H1 (cell line): ENCODE measurements at regions not wholly inside any gene's neighbourhood (a gene's known extent, or its start where the extent isn't known, plus 50 kb on each side); places are given as distances from the start of the nearest gene placed in this dataset.

Source experiments
- CTCF ChIA-PET: fragments of 300-600 bp; sonication (Branson Sonifier 250); formaldehyde crosslinking; loops from one replicate; lab custom pipeline; 2021; ENCODE audit not compliant: partially characterized antibody; lab: Charles Lee
- POLR2A ChIA-PET: fragments of 300-600 bp; sonication (Branson Sonifier 250); formaldehyde crosslinking; loops from one replicate; lab custom pipeline; 2021; ENCODE audit warnings: inconsistent platforms; ENCODE audit not compliant: partially characterized antibody; lab: Charles Lee
- DNase-seq, 2 experiments: peaks; one replicate each; pipeline versions ENCODE4 v3.0.0 to v3.0.0-alpha.2; 2010 to 2022; ENCODE audit warnings: low spot score in 2 of 2, low read depth in 1 of 2, mixed read lengths in 1 of 2
- FAIRE-seq: peaks from 2 replicates; lab custom pipeline; 2011; peaks lifted over from hg19 to GRCh38; lab: Jason Lieb, UNC
- H2AFZ ChIP-seq: 2 replicates; pipeline ENCODE4 v1.8.1; 2012; ENCODE audit warnings: low read length, inconsistent platforms
- H2AK5ac ChIP-seq: 2 replicates; pipeline ENCODE4 v1.6.1; 2013; ENCODE audit warnings: low read depth, low read length
- H2BK120ac ChIP-seq: replicated peaks from 2 replicates; pipeline ENCODE3; 2013; ENCODE audit warnings: low read depth, low read length, inconsistent platforms
- H2BK12ac ChIP-seq: 2 replicates; pipeline ENCODE4 v1.6.1; 2013; ENCODE audit warnings: low read depth, low read length
- H2BK15ac ChIP-seq: 2 replicates; pipeline ENCODE4 v1.6.1; 2013; ENCODE audit warnings: low read length
- H2BK20ac ChIP-seq: 2 replicates; pipeline ENCODE4 v1.6.1; 2013; ENCODE audit warnings: low read length
- H2BK5ac ChIP-seq: 2 replicates; pipeline ENCODE4 v1.6.1; 2013; ENCODE audit warnings: low read depth, low read length
- H3K14ac ChIP-seq: 2 replicates; pipeline ENCODE4 v1.6.1; 2013; ENCODE audit warnings: inconsistent platforms; ENCODE audit not compliant: insufficient read length
- H3K18ac ChIP-seq: 2 replicates; pipeline ENCODE4 v1.6.1; 2013; ENCODE audit warnings: low read length; ENCODE audit errors: extremely low read depth
- H3K23ac ChIP-seq: 2 replicates; pipeline ENCODE4 v1.6.1; 2013; ENCODE audit warnings: inconsistent platforms; ENCODE audit not compliant: insufficient read length
- H3K23me2 ChIP-seq: 2 replicates; pipeline ENCODE4 v1.6.1; 2013; ENCODE audit warnings: low read depth, low read length
- H3K27ac ChIP-seq: 2 replicates; pipeline ENCODE4 v1.6.1; 2011; ENCODE audit warnings: low read depth, low read length, inconsistent platforms
- H3K27me3 ChIP-seq, 4 experiments: replicated peaks in 1 of 4; 1 replicate in 1 of 4; 2 replicates in 3 of 4; pipeline versions ENCODE4 v1.6.1 to v1.8.1; 2011 to 2013; ENCODE audit warnings: low read length in 3 of 4, mild to moderate bottlenecking in 3 of 4, inconsistent platforms in 2 of 4, mixed read lengths in 2 of 4, moderate library complexity in 1 of 4; ENCODE audit not compliant: control insufficient read depth in 3 of 4, insufficient read depth in 3 of 4; ENCODE audit errors: extremely low read depth in 1 of 4
- H3K36me3 ChIP-seq, 4 experiments: 2 replicates each; pipeline versions ENCODE4 v1.6.1 to v1.8.1; 2011 to 2013; ENCODE audit warnings: mild to moderate bottlenecking in 4 of 4, low read length in 3 of 4, moderate library complexity in 2 of 4, control low read depth in 1 of 4, inconsistent platforms in 1 of 4; ENCODE audit not compliant: insufficient read depth in 4 of 4, control insufficient read depth in 2 of 4
- H3K4ac ChIP-seq: replicated peaks from 2 replicates; pipeline ENCODE3; 2013; ENCODE audit warnings: low read length, low read depth, mixed read lengths, inconsistent platforms; ENCODE audit not compliant: insufficient read length
- H3K4me1 ChIP-seq, 4 experiments: replicated peaks in 1 of 4; 1 replicate in 1 of 4; 2 replicates in 3 of 4; pipeline versions ENCODE4 v1.6.1 to v1.8.1; 2011 to 2013; ENCODE audit warnings: low read length in 3 of 4, inconsistent platforms in 2 of 4, mixed read lengths in 1 of 4; ENCODE audit not compliant: insufficient read depth in 4 of 4, control insufficient read depth in 3 of 4
- H3K4me2 ChIP-seq, 2 experiments: 2 replicates each; pipeline versions ENCODE4 v1.6.1 to v1.8.1; 2011 to 2013; ENCODE audit warnings: low read depth in 2 of 2, low read length in 2 of 2, control low read depth in 1 of 2, inconsistent platforms in 1 of 2, mild to moderate bottlenecking in 1 of 2; ENCODE audit not compliant: insufficient read depth in 1 of 2
- H3K4me3 ChIP-seq, 4 experiments: fragments of 200-600, 300-600 bp in 1 of 4; sonication (generic), shearing (Covaris generic), sonication (Bioruptor Twin) in 1 of 4; 2 replicates each; pipeline versions ENCODE4 v1.5.1 to v1.8.1; 2011 to 2016; ENCODE audit warnings: low read length in 4 of 4, low read depth in 3 of 4, control low read depth in 2 of 4, inconsistent platforms in 2 of 4, mild to moderate bottlenecking in 2 of 4, mixed read lengths in 1 of 4, moderate library complexity in 1 of 4; ENCODE audit not compliant: insufficient read depth in 2 of 4; ENCODE audit errors: extremely low read depth in 1 of 4
- H3K56ac ChIP-seq: replicated peaks from 2 replicates; pipeline ENCODE3; 2013; ENCODE audit warnings: low read depth, mild to moderate bottlenecking, mixed read lengths, low read length, inconsistent platforms; ENCODE audit not compliant: insufficient read length
- H3K79me1 ChIP-seq: 2 replicates; pipeline ENCODE4 v1.6.1; 2013; ENCODE audit warnings: low read depth, low read length, control low read depth
- H3K79me2 ChIP-seq, 2 experiments: 2 replicates each; pipeline versions ENCODE4 v1.6.1 to v1.8.1; 2012 to 2013; ENCODE audit warnings: low read length in 2 of 2, mild to moderate bottlenecking in 2 of 2, inconsistent platforms in 1 of 2; ENCODE audit not compliant: insufficient read depth in 2 of 2, control insufficient read depth in 1 of 2
- H3K9ac ChIP-seq, 4 experiments: replicated peaks in 1 of 4; 1 replicate in 1 of 4; 2 replicates in 3 of 4; pipeline versions ENCODE4 v1.6.1 to v1.8.1; 2011 to 2013; ENCODE audit warnings: low read depth in 3 of 4, low read length in 3 of 4, control low read depth in 2 of 4, mild to moderate bottlenecking in 2 of 4, moderate library complexity in 2 of 4, inconsistent platforms in 1 of 4; ENCODE audit errors: extremely low read depth in 1 of 4
- H3K9me3 ChIP-seq, 2 experiments: 2 replicates each; pipeline versions ENCODE4 v1.6.1 to v1.8.1; 2012 to 2013; ENCODE audit warnings: mild to moderate bottlenecking in 2 of 2, moderate library complexity in 2 of 2, control low read depth in 1 of 2, inconsistent platforms in 1 of 2, low read depth in 1 of 2, low read length in 1 of 2, mixed read lengths in 1 of 2; ENCODE audit not compliant: insufficient read depth in 2 of 2
- H4K20me1 ChIP-seq, 2 experiments: replicated peaks in 1 of 2; 2 replicates each; pipeline versions ENCODE3 to v1.8.1; 2011 to 2013; ENCODE audit warnings: inconsistent platforms in 2 of 2, low read length in 2 of 2, mild to moderate bottlenecking in 1 of 2; ENCODE audit not compliant: insufficient read depth in 2 of 2, control insufficient read depth in 1 of 2
- H4K5ac ChIP-seq: 2 replicates; pipeline ENCODE4 v1.6.1; 2013; ENCODE audit warnings: low read length, low read depth, mixed read lengths, inconsistent platforms; ENCODE audit not compliant: insufficient read length
- H4K8ac ChIP-seq: 2 replicates; pipeline ENCODE4 v1.8.0; 2013; ENCODE audit warnings: mild to moderate bottlenecking, moderate library complexity, low read length, inconsistent platforms; ENCODE audit not compliant: insufficient read depth; ENCODE audit errors: extremely low read depth
- H4K91ac ChIP-seq: replicated peaks from 2 replicates; pipeline ENCODE3; 2013; ENCODE audit warnings: low read length, mixed read lengths, inconsistent platforms; ENCODE audit not compliant: insufficient read length
- ASH2L ChIP-seq: fragments of 200-600, 300-600 bp; sonication (generic); IDR thresholded peaks from one replicate; pipeline ENCODE4 v1.7.1; 2017; ENCODE audit warnings: low read length
- BACH1 ChIP-seq: IDR thresholded peaks from 2 replicates; pipeline ENCODE4 v1.6.1; 2012; ENCODE audit warnings: low read length, improper control_type of control experiment
- BCL11A ChIP-seq, 2 experiments: IDR thresholded peaks; one replicate each; pipeline ENCODE4 v1.6.1; 2011; ENCODE audit warnings: low read depth in 2 of 2, low read length in 2 of 2, mild to moderate bottlenecking in 2 of 2
- CBX5 ChIP-seq: fragments of 300-800, 300-1000 bp; sonication (generic); IDR thresholded peaks from 2 replicates; pipeline ENCODE4 v1.7.1; 2016; ENCODE audit warnings: antibody characterized with exemption, low read length, low read depth
- CHD2 ChIP-seq: IDR thresholded peaks from 2 replicates; pipeline ENCODE4 v1.6.1; 2012; ENCODE audit warnings: low read length, improper control_type of control experiment
- CTBP2 ChIP-seq: IDR thresholded peaks from 2 replicates; pipeline ENCODE4 v1.7.0; 2011; ENCODE audit warnings: borderline replicate concordance, mild to moderate bottlenecking, moderate library complexity, mixed read lengths, low read length; ENCODE audit not compliant: insufficient read depth, insufficient read length
- MAX ChIP-seq: IDR thresholded peaks from 2 replicates; pipeline ENCODE4 v1.6.1; 2012; ENCODE audit warnings: inconsistent platforms
- PHF8 ChIP-seq: fragments of 200-600 bp; sonication (generic); conservative IDR thresholded peaks from 2 replicates; pipeline ENCODE4 v1.7.1; 2012; ENCODE audit warnings: low read depth, mild to moderate bottlenecking, inconsistent platforms, low read length, moderate library complexity
- POLR2AphosphoS5 ChIP-seq: IDR thresholded peaks from 2 replicates; pipeline ENCODE4 v1.6.1; 2011; ENCODE audit warnings: low read depth, low read length
- RAD21 ChIP-seq, 2 experiments: IDR thresholded peaks in 1 of 2; conservative IDR thresholded peaks in 1 of 2; 2 replicates each; pipeline ENCODE4 v1.6.1; 2011; ENCODE audit warnings: low read depth in 2 of 2, low read length in 2 of 2, improper control_type of control experiment in 1 of 2, inconsistent platforms in 1 of 2, mild to moderate bottlenecking in 1 of 2, moderate library complexity in 1 of 2
- RNF2 ChIP-seq: fragments of 200-900, 300-1000 bp; sonication (generic); IDR thresholded peaks from 2 replicates; pipeline ENCODE4 v1.7.1; 2016; ENCODE audit warnings: borderline replicate concordance, low read depth, mild to moderate bottlenecking, antibody characterized with exemption, low read length; ENCODE audit not compliant: poor library complexity, severe bottlenecking; ENCODE audit errors: missing control alignments
- SAP30 ChIP-seq: fragments of 300-600 bp; sonication (generic); IDR thresholded peaks from 2 replicates; pipeline ENCODE4 v1.7.1; 2012; ENCODE audit warnings: low read length, moderate library complexity, mild to moderate bottlenecking, inconsistent platforms; ENCODE audit not compliant: insufficient read depth, insufficient replicate concordance
- SIN3A ChIP-seq, 2 experiments: IDR thresholded peaks in 1 of 2; conservative IDR thresholded peaks in 1 of 2; 2 replicates each; pipeline ENCODE4 v1.6.1; 2011 to 2012; ENCODE audit warnings: low read length in 2 of 2, improper control_type of control experiment in 1 of 2, low read depth in 1 of 2, mild to moderate bottlenecking in 1 of 2
- SP4 ChIP-seq: IDR thresholded peaks from 2 replicates; pipeline ENCODE4 v1.6.1; 2012; ENCODE audit warnings: low read length, inconsistent platforms
- TAF1 ChIP-seq: IDR thresholded peaks from 2 replicates; pipeline ENCODE4 v1.6.1; 2011; ENCODE audit warnings: mild to moderate bottlenecking, low read depth, low read length
- WGBS, 2 experiments: shearing (Covaris generic) in 1 of 2; methylation state at CpG; one replicate each; pipeline versions ENCODE4 v1.1.6 to v1.1.7; 2013 to 2015; ENCODE audit warnings: low lambda C conversion rate in 2 of 2, mixed read lengths in 2 of 2, inconsistent platforms in 1 of 2, low coverage in 1 of 2, missing lambda C conversion rate in 1 of 2; ENCODE audit not compliant: insufficient replicate concordance in 2 of 2, insufficient coverage in 1 of 2, insufficient read length in 1 of 2; ENCODE audit errors: extremely low coverage in 1 of 2, missing lambda C conversion rate in 1 of 2; 5-methylcytosine and 5-hydroxymethylcytosine counted together

GRCh38 chr1:58333511-58333910 is 213.0 kb downstream of the OMA1 start:
- Histone ChIP-seq H3K14ac (no peak overlapping the region), H3K56ac (no peak overlapping the region), H3K18ac (no peak overlapping the region), H3K9ac (no peak overlapping the region), H3K4me1 (no peaks in the 10 kb centered on the region), H3K4ac (no peak overlapping the region), H2BK120ac (no peak overlapping the region), H4K5ac (no peak overlapping the region), H3K23me2 (no peaks in the 10 kb centered on the region), H2AK5ac (no peak overlapping the region), H4K91ac (no peak overlapping the region), H4K8ac (no peak overlapping the region), H2BK20ac (no peak overlapping the region), H3K23ac (no peak overlapping the region), H2BK5ac (no peak overlapping the region), H2BK15ac (no peak overlapping the region), H3K27me3 (no peaks in the 10 kb centered on the region), H3K79me1 (no peaks in the 10 kb centered on the region), H4K20me1 (no peaks in the 10 kb centered on the region), H3K36me3 (no peaks in the 10 kb centered on the region), H3K4me2 (no peak overlapping the region), H3K4me3 (no peak overlapping the region), H2BK12ac (no peak overlapping the region), H3K79me2 (no peaks in the 10 kb centered on the region), H3K27ac (no peak overlapping the region), H3K9me3 (no peaks in the 10 kb centered on the region), H2AFZ (no peak overlapping the region)
- POLR2A ChIA-PET: no interaction called here
- FAIRE-seq (no peak), DNase-seq (no peak)
- CTCF ChIA-PET: no interaction called here
- 86% methylated on average over 1 of the region's 1 CpG; no CpG with 5 or more reads in 1 of the 2 experiments for WGBS, 2 experiments
- no peak for TF ChIP-seq RAD21 (IDR thresholded peaks at IDR 0.05 in 1 of 2, conservative IDR thresholded peaks at IDR 0.05 in 1 of 2; ENCODE audit: low read depth in 2 of 2, low read length in 2 of 2)
- TF ChIP-seq BCL11A (IDR thresholded peaks at IDR 0.05; ENCODE audit: low read depth in 2 of 2, low read length in 2 of 2): no peak
- TF ChIP-seq ASH2L: no peak
- TF ChIP-seq RNF2: no peak
- TF ChIP-seq CTBP2: no peak
- no peak for TF ChIP-seq PHF8
- TF ChIP-seq SAP30: no peak
- no peak for TF ChIP-seq CBX5
- TF ChIP-seq SIN3A (conservative IDR thresholded peaks at IDR 0.05 in 1 of 2, IDR thresholded peaks at IDR 0.05 in 1 of 2; ENCODE audit: low read depth in 1 of 2, low read length in 2 of 2): no peak
- no peak for TF ChIP-seq TAF1
- TF ChIP-seq MAX: no peak
- no peak for TF ChIP-seq CHD2
- TF ChIP-seq SP4: no peak
- TF ChIP-seq POLR2AphosphoS5: no peak
- TF ChIP-seq BACH1: no peak
